Adrenal gland (tissue), 9 donors: ENCODE measurements at regions not wholly inside any gene's neighbourhood (a gene's known extent, or its start where the extent isn't known, plus 50 kb on each side); places are given as distances from the start of the nearest gene placed in this dataset.

Experiments
- DNase-seq, 7 donors: peaks; one replicate each; pipeline ENCODE4 v3.0.0-alpha.2; 2019 to 2020
- H3K27ac ChIP-seq, 5 donors: fragments of 200-600 bp; sonication (generic) in 4 of 5; 1 replicate in 3 of 5; 2 replicates in 2 of 5; pipeline versions ENCODE4 v1.5.1 to v1.8.0; 2016 to 2020; ENCODE audit warnings: mild to moderate bottlenecking in 1 of 5
- H3K27me3 ChIP-seq: fragments of 200-600 bp; 2 replicates; pipeline ENCODE4 v1.8.0; 2021
- H3K36me3 ChIP-seq, 2 donors: fragments of 200-600 bp; replicated peaks in 1 of 2; 1 replicate in 1 of 2; 2 replicates in 1 of 2; pipeline versions ENCODE4 v1.5.1 to v1.8.0; 2018 to 2022
- H3K4me1 ChIP-seq, 2 donors: fragments of 200-600 bp; replicated peaks in 1 of 2; 1 replicate in 1 of 2; 2 replicates in 1 of 2; pipeline versions ENCODE4 v1.5.1 to v1.8.0; 2018 to 2021
- H3K4me3 ChIP-seq, 4 donors: fragments of 200-600 bp; sonication (generic) in 3 of 4; one replicate each; pipeline ENCODE4 v1.5.1; 2016 to 2018
- H3K9me3 ChIP-seq, 3 donors: fragments of 200-600 bp; sonication (generic) in 1 of 3; replicated peaks in 1 of 3; 1 replicate in 2 of 3; 2 replicates in 1 of 3; pipeline versions ENCODE4 v1.5.1 to v1.8.0; 2016 to 2021
- POLR2A ChIP-seq, 2 donors: fragments of 450-650 bp; IDR thresholded peaks; one replicate each; pipeline ENCODE4 v1.6.1; 2017; ENCODE audit warnings: antibody characterized with exemption in 2 of 2, mild to moderate bottlenecking in 2 of 2, moderate library complexity in 1 of 2
- WGBS, 4 donors: extraction: QIAGEN DNeasy Blood & Tissue Kit in 2 of 4; methylation state at CpG; one replicate each; pipeline versions ENCODE4 v1.1.5 to v1.1.7; 2013 to 2017; 5-methylcytosine and 5-hydroxymethylcytosine counted together
- intact Hi-C, 2 donors: fragments of 100-400 bp; cut with DNase I; formaldehyde crosslinking; loops; one replicate each; pipeline versions ENCODE4 v1.14.1 to v1.15.0; 2022 to 2023
- TF ChIP-seq, protein P1 (sequence below), 6 experiments: fragments of 450-650 bp in 4 of 6; fragments of 200-600 bp in 2 of 6; sonication (generic) in 1 of 6; IDR thresholded peaks; 1 replicate in 5 of 6; 2 replicates in 1 of 6; pipeline versions ENCODE4 v1.5.1 to v1.8.0; 2016 to 2021; ENCODE audit warnings: antibody characterized with exemption in 6 of 6, mild to moderate bottlenecking in 2 of 6, moderate library complexity in 1 of 6
- donor health status: healthy with polysubstance abuse.
- donor health status: Bipolar disorder and iron deficiency.
- donor health status: DM: yes; HTN: yes; CAD: no.
- donor health status: DM: no; HTN: no; CAD: no.
- donor health status: DM: no; HTN: no; CAD: no.

GRCh38 chr10:85188770-85189484 is 860.5 kb downstream of the CCSER2 start:
- Histone ChIP-seq H3K27ac (no peak overlapping the region), H3K4me3 (no peak overlapping the region), H3K9me3 (peaks cover 0 to 4% (median 0%) of the 10 kb centered on the region in 3 donors), H3K4me1 (no peaks in the 10 kb centered on the region), H3K36me3 (no peaks in the 10 kb centered on the region), H3K27me3 (no peaks in the 10 kb centered on the region)
- TF ChIP-seq POLR2A (IDR thresholded peaks at IDR 0.05) = no peak
- TF ChIP-seq, protein P1, sequence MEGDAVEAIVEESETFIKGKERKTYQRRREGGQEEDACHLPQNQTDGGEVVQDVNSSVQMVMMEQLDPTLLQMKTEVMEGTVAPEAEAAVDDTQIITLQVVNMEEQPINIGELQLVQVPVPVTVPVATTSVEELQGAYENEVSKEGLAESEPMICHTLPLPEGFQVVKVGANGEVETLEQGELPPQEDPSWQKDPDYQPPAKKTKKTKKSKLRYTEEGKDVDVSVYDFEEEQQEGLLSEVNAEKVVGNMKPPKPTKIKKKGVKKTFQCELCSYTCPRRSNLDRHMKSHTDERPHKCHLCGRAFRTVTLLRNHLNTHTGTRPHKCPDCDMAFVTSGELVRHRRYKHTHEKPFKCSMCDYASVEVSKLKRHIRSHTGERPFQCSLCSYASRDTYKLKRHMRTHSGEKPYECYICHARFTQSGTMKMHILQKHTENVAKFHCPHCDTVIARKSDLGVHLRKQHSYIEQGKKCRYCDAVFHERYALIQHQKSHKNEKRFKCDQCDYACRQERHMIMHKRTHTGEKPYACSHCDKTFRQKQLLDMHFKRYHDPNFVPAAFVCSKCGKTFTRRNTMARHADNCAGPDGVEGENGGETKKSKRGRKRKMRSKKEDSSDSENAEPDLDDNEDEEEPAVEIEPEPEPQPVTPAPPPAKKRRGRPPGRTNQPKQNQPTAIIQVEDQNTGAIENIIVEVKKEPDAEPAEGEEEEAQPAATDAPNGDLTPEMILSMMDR (IDR thresholded peaks at IDR 0.05) = no peak
- intact Hi-C loops = no loop called here
- DNase-seq = no peak
- 37 to 70% (median 58%) methylated on average over 3 of the region's 3 CpGs for WGBS, 4 donors

- Histone ChIP-seq H3K4me1 (no peaks in the 10 kb centered on the region), H3K36me3 (no peaks in the 10 kb centered on the region), H3K27ac (no peak overlapping the region), H3K27me3 (no peaks in the 10 kb centered on the region), H3K9me3 (no peaks in the 10 kb centered on the region), H3K4me3 (no peak overlapping the region)
- 59 to 67% (median 63%) methylated on average over 3 of the region's 3 CpGs for WGBS, 4 donors
- DNase-seq = no peak
- TF ChIP-seq, protein P1 (IDR thresholded peaks at IDR 0.05) = no peak
- TF ChIP-seq POLR2A (IDR thresholded peaks at IDR 0.05) = no peak
- intact Hi-C loops = no loop called here
Observed at GRCh38 chr10:85193796-85194195, 865.4 kb downstream of the CCSER2 start.

DNA sequence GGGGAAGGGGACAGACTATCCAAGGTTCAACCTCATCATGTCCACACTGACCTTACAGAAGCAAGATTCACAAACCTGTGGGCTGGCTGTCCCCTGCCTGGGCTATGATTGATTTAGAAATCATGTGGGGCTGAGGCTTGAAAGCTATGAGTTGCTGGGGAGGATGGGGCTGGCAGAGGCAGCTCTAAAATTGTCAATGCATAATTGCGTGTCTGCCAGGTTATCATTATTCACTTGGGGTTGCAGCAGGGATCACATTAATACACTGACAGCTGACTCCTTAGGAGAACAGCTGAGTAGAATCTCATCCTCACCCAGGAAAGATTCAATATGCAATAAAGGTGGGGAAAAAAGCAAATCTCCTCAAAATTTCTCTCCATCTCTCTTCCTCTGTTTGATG is 866.3 kb downstream of the CCSER2 start:
- DNase-seq = no peak
- no peaks in the 10 kb centered on the region for H3K36me3 ChIP-seq
- no peak overlapping the region for H3K27ac ChIP-seq
- H3K9me3 ChIP-seq = no peaks in the 10 kb centered on the region
- no peak overlapping the region for H3K4me3 ChIP-seq
- no peaks in the 10 kb centered on the region for H3K4me1 ChIP-seq
- no peaks in the 10 kb centered on the region for H3K27me3 ChIP-seq
- TF ChIP-seq, protein P1 (IDR thresholded peaks at IDR 0.05) = no peak
- no peak for TF ChIP-seq POLR2A (IDR thresholded peaks at IDR 0.05)
- intact Hi-C loops = no loop called here
- WGBS, 4 donors = 76 to 89% (median 85%) methylated on average over 1 of the region's 1 CpG

GRCh38 chr10:85195596-85195995 is 867.2 kb downstream of the CCSER2 start:
- no peak for DNase-seq
- no peaks in the 10 kb centered on the region for H3K4me1 ChIP-seq
- H3K4me3 ChIP-seq = no peak overlapping the region
- no peak overlapping the region for H3K27ac ChIP-seq
- H3K27me3 ChIP-seq = no peaks in the 10 kb centered on the region
- TF ChIP-seq, protein P1 (IDR thresholded peaks at IDR 0.05) = no peak
- no peak for TF ChIP-seq POLR2A (IDR thresholded peaks at IDR 0.05)
- no peaks in the 10 kb centered on the region for H3K9me3 ChIP-seq
- intact Hi-C loops = no loop called here
- no peaks in the 10 kb centered on the region for H3K36me3 ChIP-seq
- 50 to 100% (median 84%) methylated on average over 2 of the region's 2 CpGs for WGBS, 4 donors
